ENCODE measurements at regions not wholly inside any gene's neighbourhood (a gene's known extent, or its start where the extent isn't known, plus 50 kb on each side); places are given as distances from the start of the nearest gene placed in this dataset.

DNA sequence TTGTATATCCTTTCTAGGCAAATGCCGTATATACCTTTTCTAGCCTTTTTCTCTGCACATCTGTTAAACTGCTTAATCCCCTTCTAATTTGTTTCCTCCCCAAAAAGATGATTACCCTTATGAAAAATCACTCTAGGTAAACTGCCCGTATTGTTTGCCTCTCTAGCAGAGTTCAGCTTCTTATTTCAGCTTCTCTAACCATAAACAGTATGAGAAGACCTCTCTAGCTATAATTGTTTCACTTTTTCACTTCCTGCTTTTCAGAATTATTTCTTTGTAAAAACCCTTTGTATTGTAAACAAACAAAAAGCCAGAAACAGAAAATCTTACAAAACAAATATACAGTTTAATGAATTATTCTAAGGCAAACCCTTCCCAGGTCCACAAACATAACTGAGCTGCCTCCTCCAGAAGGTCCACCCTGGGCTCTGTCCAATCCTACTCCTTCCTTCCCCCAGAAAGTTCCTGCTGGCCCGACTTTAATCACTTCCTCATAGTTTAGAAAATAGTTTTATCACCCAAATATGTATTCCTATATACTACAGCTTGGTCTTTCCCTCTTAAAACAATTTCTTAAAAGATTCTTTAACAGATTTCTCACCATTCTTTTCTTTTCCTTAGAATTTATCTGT lies 158.1 kb downstream of the FGF1 start:
- 46 to 60% (median 56%) methylated on average over 3 of the region's 3 CpGs for WGBS, 4 donors
- DNase-seq (no peak), ATAC-seq (no peak)
- TF ChIP-seq, protein P1, sequence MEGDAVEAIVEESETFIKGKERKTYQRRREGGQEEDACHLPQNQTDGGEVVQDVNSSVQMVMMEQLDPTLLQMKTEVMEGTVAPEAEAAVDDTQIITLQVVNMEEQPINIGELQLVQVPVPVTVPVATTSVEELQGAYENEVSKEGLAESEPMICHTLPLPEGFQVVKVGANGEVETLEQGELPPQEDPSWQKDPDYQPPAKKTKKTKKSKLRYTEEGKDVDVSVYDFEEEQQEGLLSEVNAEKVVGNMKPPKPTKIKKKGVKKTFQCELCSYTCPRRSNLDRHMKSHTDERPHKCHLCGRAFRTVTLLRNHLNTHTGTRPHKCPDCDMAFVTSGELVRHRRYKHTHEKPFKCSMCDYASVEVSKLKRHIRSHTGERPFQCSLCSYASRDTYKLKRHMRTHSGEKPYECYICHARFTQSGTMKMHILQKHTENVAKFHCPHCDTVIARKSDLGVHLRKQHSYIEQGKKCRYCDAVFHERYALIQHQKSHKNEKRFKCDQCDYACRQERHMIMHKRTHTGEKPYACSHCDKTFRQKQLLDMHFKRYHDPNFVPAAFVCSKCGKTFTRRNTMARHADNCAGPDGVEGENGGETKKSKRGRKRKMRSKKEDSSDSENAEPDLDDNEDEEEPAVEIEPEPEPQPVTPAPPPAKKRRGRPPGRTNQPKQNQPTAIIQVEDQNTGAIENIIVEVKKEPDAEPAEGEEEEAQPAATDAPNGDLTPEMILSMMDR (IDR thresholded peaks at IDR 0.05): no peak
- no peak for TF ChIP-seq POLR2A (IDR thresholded peaks at IDR 0.05)
- no peak overlapping the region for H3K27ac ChIP-seq
- H3K9me3 ChIP-seq: no peaks in the 10 kb centered on the region
- intact Hi-C loops (cut with DNase I): no loop called here
- H3K4me1 ChIP-seq: peaks cover 0 to 26% (median 3%) of the 10 kb centered on the region in 12 donors
- H3K4me3 ChIP-seq: no peak overlapping the region
- no peaks in the 10 kb centered on the region for H3K36me3 ChIP-seq
- H3K27me3 ChIP-seq: no peaks in the 10 kb centered on the region

DNA sequence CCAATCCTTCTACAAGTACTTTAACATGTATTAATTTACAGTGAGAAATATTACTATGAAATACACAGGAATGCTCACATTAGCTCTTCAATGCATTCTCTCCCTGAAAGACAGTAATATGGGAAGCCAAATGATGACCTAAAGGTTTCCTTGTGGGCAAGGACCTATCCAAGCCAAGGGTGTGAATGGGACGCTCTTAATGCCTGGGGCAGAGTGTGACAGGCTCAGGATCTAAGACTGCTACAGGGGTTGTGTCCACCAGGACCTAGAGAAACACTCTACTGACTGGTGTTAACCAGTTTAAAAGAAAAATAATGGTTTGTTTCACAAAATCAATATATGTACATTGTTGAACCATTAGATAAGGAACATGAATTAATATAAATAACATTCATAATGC lies 158.7 kb downstream of the FGF1 start:
- intact Hi-C loops (cut with DNase I): no loop called here
- DNase-seq: no peak
- Histone ChIP-seq H3K27ac (no peak overlapping the region), H3K27me3 (no peaks in the 10 kb centered on the region), H3K9me3 (no peaks in the 10 kb centered on the region), H3K4me3 (no peak overlapping the region), H3K36me3 (no peaks in the 10 kb centered on the region), H3K4me1 (peaks cover 0 to 22% (median 0%) of the 10 kb centered on the region in 12 donors)
- 73 to 88% (median 83%) methylated on average over 1 of the region's 1 CpG for WGBS, 4 donors
- TF ChIP-seq, protein P1 (IDR thresholded peaks at IDR 0.05): no peak
- no peak for TF ChIP-seq POLR2A (IDR thresholded peaks at IDR 0.05)
- ATAC-seq: no peak

DNA sequence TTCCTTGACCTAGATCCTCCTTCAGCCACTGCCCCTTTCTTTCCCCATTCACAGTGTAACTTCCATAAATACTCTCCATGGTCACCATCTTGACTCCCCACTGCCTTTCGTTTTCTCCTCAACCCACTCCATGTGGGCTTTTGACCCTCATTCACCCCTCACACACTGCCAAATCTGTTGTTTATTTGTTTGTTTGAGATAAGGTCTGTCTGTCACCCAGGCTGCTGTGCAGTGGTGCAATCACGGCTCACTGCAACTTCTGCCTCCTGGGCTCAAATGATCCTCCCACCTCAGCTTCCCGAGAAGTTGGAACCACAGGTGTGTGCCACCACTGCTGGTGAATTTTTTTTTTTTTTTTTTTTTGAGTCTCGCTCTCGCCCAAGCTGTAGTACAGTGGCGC lies 162.9 kb downstream of the FGF1 start:
- no peaks in the 10 kb centered on the region for H3K36me3 ChIP-seq
- H3K27ac ChIP-seq: no peak overlapping the region
- H3K27me3 ChIP-seq: no peaks in the 10 kb centered on the region
- TF ChIP-seq POLR2A (IDR thresholded peaks at IDR 0.05): no peak
- TF ChIP-seq, protein P1 (IDR thresholded peaks at IDR 0.05): no peak
- peaks cover 0 to 7% (median 0%) of the 10 kb centered on the region in 12 donors for H3K4me1 ChIP-seq
- H3K9me3 ChIP-seq: no peaks in the 10 kb centered on the region
- 89 to 92% (median 90%) methylated on average over 6 of the region's 6 CpGs for WGBS, 4 donors
- no peak for ATAC-seq
- H3K4me3 ChIP-seq: no peak overlapping the region
- intact Hi-C loops (cut with DNase I): no loop called here
- no peak for DNase-seq

DNA sequence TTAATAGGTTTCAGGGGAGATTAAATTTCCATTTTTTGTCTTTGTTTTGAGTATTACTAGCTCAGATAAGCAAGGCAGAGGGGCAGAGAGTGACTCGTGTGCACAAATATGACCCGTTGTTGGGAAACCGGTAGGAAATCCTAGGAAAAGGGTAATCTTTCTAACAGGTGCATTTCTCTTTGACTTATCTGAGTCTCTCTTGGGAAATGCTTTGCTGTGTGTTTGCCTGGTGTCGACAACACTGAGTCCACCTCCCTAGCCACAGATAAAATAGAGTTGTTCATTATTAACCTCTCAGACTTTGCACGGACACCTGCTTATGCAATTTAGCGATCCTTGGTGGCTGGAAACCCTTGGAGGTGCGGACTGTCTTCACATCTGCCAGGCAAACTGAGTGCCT lies 164.2 kb downstream of the FGF1 start:
- no peak overlapping the region for H3K4me3 ChIP-seq
- H3K27me3 ChIP-seq: no peaks in the 10 kb centered on the region
- no peak overlapping the region for H3K27ac ChIP-seq
- no peaks in the 10 kb centered on the region for H3K4me1 ChIP-seq
- peaks cover 0 to 8% (median 0%) of the 10 kb centered on the region in 12 donors for H3K9me3 ChIP-seq
- DNase-seq (no peak), ATAC-seq (no peak)
- 56 to 64% (median 59%) methylated on average over 7 of the region's 7 CpGs for WGBS, 4 donors
- no peaks in the 10 kb centered on the region for H3K36me3 ChIP-seq
- TF ChIP-seq POLR2A (IDR thresholded peaks at IDR 0.05): no peak
- TF ChIP-seq, protein P1 (IDR thresholded peaks at IDR 0.05): no peak
- intact Hi-C loops (cut with DNase I): no loop called here

All from heart left ventricle (tissue), 16 donors.